ENCODE measurements at regions not wholly inside any gene's neighbourhood (a gene's known extent, or its start where the extent isn't known, plus 50 kb on each side); places are given as distances from the start of the nearest gene placed in this dataset.

DNA sequence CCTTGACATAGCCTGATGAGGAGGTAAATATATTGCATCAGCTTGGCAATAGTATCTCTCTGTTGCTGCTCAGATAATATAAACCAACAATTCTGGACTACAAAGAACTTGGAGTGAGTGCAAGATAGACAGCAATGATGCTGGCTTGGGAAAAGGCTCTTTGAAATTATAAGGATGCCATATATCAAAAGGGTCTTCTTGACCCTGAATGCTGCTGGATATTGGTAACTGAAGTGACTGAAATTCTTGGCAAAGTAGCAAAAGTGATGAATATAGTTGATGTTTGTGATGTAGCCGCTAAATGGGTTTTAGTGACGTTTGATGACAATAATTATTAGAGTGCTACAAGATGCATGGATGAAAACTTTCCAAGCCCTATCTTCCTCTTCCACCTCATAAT lies 1391.6 kb downstream of the ADGRL3 start:
- Histone ChIP-seq H3K4me3 (ENCODE audit: low read length) (no peak overlapping the region), H3K4me1 (ENCODE audit: control insufficient read depth, low read length) (no peaks in the 10 kb centered on the region), H3K9me3 (ENCODE audit: control insufficient read depth, insufficient read depth, low read length) (peaks cover 4% of the 10 kb centered on the region; the same call in 1 of the 2 replicates), H3K27me3 (ENCODE audit: control insufficient read depth, low read length) (no peaks in the 10 kb centered on the region), H3K27ac (ENCODE audit: low read depth, low read length) (no peak overlapping the region), H3F3A (ENCODE audit: control insufficient read depth, insufficient read depth) (no peaks in the 10 kb centered on the region), H3K4me2 (ENCODE audit: low read length) (no peak overlapping the region), H3K36me3 (ENCODE audit: control insufficient read depth, low read length) (no peaks in the 10 kb centered on the region), H3K9me2 (replicated peaks; ENCODE audit: control insufficient read depth, low read length) (no peaks in the 10 kb centered on the region), H3K79me2 (ENCODE audit: control insufficient read depth, low read length) (no peaks in the 10 kb centered on the region), H4K20me1 (ENCODE audit: control insufficient read depth, insufficient read depth, low read depth, low read length) (no peaks in the 10 kb centered on the region)
- TF ChIP-seq EZH2phosphoT487 (IDR thresholded peaks at IDR 0.05; ENCODE audit: borderline replicate concordance, low read length) (no peak), CTCF (IDR thresholded peaks at IDR 0.05; ENCODE audit: low read depth, low read length, poor library complexity, severe bottlenecking) (no peak)

DNA sequence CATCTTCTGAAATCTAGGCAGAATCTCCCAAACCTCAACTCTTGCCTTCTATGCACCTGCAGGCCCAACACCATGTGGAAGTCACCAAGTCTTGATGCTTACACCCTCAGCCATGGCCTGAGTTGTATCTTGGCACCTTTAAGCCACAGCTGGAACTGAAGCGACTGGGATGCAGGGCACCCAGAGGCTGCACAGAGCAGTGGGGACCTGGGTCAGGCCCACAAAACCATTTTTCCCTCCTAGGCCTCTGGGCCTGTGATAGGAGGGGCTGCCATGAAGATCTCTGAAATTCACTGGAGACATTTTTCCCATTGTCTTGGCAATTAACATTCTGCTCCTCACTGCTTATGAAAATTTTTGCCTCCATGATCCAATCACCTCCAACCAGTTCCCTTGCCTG lies 1388.5 kb downstream of the ADGRL3 start:
- no peaks in the 10 kb centered on the region for H4K20me1 ChIP-seq (ENCODE audit: control insufficient read depth, insufficient read depth, low read depth, low read length)
- H3K9me2 ChIP-seq (replicated peaks; ENCODE audit: control insufficient read depth, low read length) = no peaks in the 10 kb centered on the region
- no peak overlapping the region for H3K4me2 ChIP-seq (ENCODE audit: low read length)
- no peak overlapping the region for H3K27ac ChIP-seq (ENCODE audit: low read depth, low read length)
- H3K4me1 ChIP-seq (ENCODE audit: control insufficient read depth, low read length) = no peaks in the 10 kb centered on the region
- no peak overlapping the region for H3K4me3 ChIP-seq (ENCODE audit: low read length)
- no peaks in the 10 kb centered on the region for H3F3A ChIP-seq (ENCODE audit: control insufficient read depth, insufficient read depth)
- no peaks in the 10 kb centered on the region for H3K79me2 ChIP-seq (ENCODE audit: control insufficient read depth, low read length)
- H3K9me3 ChIP-seq (ENCODE audit: control insufficient read depth, insufficient read depth, low read length) = peaks cover 4% of the 10 kb centered on the region; the same call in 1 of the 2 replicates
- TF ChIP-seq EZH2phosphoT487 (IDR thresholded peaks at IDR 0.05; ENCODE audit: borderline replicate concordance, low read length) (no peak), CTCF (IDR thresholded peaks at IDR 0.05; ENCODE audit: low read depth, low read length, poor library complexity, severe bottlenecking) (no peak)
- H3K36me3 ChIP-seq (ENCODE audit: control insufficient read depth, low read length) = no peaks in the 10 kb centered on the region
- H3K27me3 ChIP-seq (ENCODE audit: control insufficient read depth, low read length) = no peaks in the 10 kb centered on the region

GRCh38 chr4:62571494-62571893 lies 1371.4 kb downstream of the ADGRL3 start:
- H3K79me2 ChIP-seq (ENCODE audit: control insufficient read depth, low read length) = no peaks in the 10 kb centered on the region
- no peak overlapping the region for H3K4me3 ChIP-seq (ENCODE audit: low read length)
- TF ChIP-seq CTCF (IDR thresholded peaks at IDR 0.05; ENCODE audit: low read depth, low read length, poor library complexity, severe bottlenecking) = no peak
- TF ChIP-seq EZH2phosphoT487 (IDR thresholded peaks at IDR 0.05; ENCODE audit: borderline replicate concordance, low read length) = no peak
- H3K4me1 ChIP-seq (ENCODE audit: control insufficient read depth, low read length) = no peaks in the 10 kb centered on the region
- H3K27me3 ChIP-seq (ENCODE audit: control insufficient read depth, low read length) = no peaks in the 10 kb centered on the region
- no peak overlapping the region for H3K27ac ChIP-seq (ENCODE audit: low read depth, low read length)
- H3K36me3 ChIP-seq (ENCODE audit: control insufficient read depth, low read length) = no peaks in the 10 kb centered on the region
- H3K9me3 ChIP-seq (ENCODE audit: control insufficient read depth, insufficient read depth, low read length) = no peaks in the 10 kb centered on the region
- H3K9me2 ChIP-seq (replicated peaks; ENCODE audit: control insufficient read depth, low read length) = no peaks in the 10 kb centered on the region
- no peaks in the 10 kb centered on the region for H3F3A ChIP-seq (ENCODE audit: control insufficient read depth, insufficient read depth)
- no peak overlapping the region for H3K4me2 ChIP-seq (ENCODE audit: low read length)
- H4K20me1 ChIP-seq (ENCODE audit: control insufficient read depth, insufficient read depth, low read depth, low read length) = no peaks in the 10 kb centered on the region

DNA sequence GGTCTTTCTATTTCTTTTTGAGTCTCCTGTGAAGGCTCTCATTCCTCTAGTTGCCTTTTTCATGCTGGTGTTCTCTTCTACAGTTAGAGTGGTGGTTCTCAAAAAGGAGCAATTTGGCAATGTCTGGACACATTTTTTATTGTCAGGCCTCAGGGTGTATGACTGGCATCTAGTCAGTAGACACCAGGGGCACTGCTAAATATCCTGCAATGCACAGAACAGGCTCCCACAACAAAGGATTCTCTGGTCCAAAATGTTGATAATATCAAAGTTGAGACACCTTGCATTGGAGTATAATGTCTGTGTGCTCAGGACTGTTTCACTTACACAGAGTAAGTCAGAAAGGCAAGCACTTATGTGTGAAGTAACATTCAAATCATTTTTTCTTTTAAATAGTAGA lies 1360.7 kb downstream of the ADGRL3 start:
- Histone ChIP-seq H3K4me2 (ENCODE audit: low read length) (no peak overlapping the region), H3K79me2 (ENCODE audit: control insufficient read depth, low read length) (no peaks in the 10 kb centered on the region), H3K9me3 (ENCODE audit: control insufficient read depth, insufficient read depth, low read length) (no peaks in the 10 kb centered on the region), H3K27me3 (ENCODE audit: control insufficient read depth, low read length) (no peaks in the 10 kb centered on the region), H3K27ac (ENCODE audit: low read depth, low read length) (no peak overlapping the region), H3K4me1 (ENCODE audit: control insufficient read depth, low read length) (no peaks in the 10 kb centered on the region), H4K20me1 (ENCODE audit: control insufficient read depth, insufficient read depth, low read depth, low read length) (no peaks in the 10 kb centered on the region), H3K4me3 (ENCODE audit: low read length) (no peak overlapping the region), H3F3A (ENCODE audit: control insufficient read depth, insufficient read depth) (no peaks in the 10 kb centered on the region), H3K36me3 (ENCODE audit: control insufficient read depth, low read length) (no peaks in the 10 kb centered on the region), H3K9me2 (replicated peaks; ENCODE audit: control insufficient read depth, low read length) (no peaks in the 10 kb centered on the region)
- TF ChIP-seq EZH2phosphoT487 (IDR thresholded peaks at IDR 0.05; ENCODE audit: borderline replicate concordance, low read length) (no peak), CTCF (IDR thresholded peaks at IDR 0.05; ENCODE audit: low read depth, low read length, poor library complexity, severe bottlenecking) (no peak)

Data from DOHH2 (cell line).